Uterus (tissue), 2 donors: ENCODE measurements at regions not wholly inside any gene's neighbourhood (a gene's known extent, or its start where the extent isn't known, plus 50 kb on each side); places are given as distances from the start of the nearest gene placed in this dataset.

Source experiments
- POLR2A ChIP-seq, 2 donors: fragments of 450-650 bp; IDR thresholded peaks; one replicate each; pipeline ENCODE4 v1.6.1; 2016; ENCODE audit warnings: antibody characterized with exemption in 2 of 2, mild to moderate bottlenecking in 1 of 2, moderate library complexity in 1 of 2
- TF ChIP-seq, protein P1 (sequence below), 4 experiments: fragments of 200-600 bp in 2 of 4; fragments of 450-650 bp in 2 of 4; sonication (generic) in 2 of 4; IDR thresholded peaks; one replicate each; pipeline ENCODE4 v1.5.1; 2016 to 2019; ENCODE audit warnings: antibody characterized with exemption in 4 of 4, mild to moderate bottlenecking in 2 of 4, moderate library complexity in 1 of 4

DNA sequence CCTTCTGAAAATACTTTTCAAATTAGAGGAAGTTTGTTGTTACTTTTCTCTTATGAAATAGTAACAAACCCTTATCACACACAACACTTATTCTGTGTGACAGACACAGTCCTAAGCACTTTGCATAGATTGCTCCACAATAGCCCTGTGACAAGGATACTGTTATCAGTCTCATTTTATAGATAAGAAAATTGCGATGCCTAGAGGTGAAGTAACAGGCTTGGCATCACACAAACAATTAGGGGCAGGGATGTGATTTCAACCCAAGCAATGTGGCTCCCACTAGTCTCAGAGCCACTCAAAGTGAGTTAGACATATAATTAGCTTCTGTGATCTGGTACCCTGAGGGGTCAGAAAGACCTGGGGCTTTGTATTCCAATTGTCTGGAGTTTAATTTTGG lies 339.9 kb downstream of the FBXO8 start:
- TF ChIP-seq, protein P1, sequence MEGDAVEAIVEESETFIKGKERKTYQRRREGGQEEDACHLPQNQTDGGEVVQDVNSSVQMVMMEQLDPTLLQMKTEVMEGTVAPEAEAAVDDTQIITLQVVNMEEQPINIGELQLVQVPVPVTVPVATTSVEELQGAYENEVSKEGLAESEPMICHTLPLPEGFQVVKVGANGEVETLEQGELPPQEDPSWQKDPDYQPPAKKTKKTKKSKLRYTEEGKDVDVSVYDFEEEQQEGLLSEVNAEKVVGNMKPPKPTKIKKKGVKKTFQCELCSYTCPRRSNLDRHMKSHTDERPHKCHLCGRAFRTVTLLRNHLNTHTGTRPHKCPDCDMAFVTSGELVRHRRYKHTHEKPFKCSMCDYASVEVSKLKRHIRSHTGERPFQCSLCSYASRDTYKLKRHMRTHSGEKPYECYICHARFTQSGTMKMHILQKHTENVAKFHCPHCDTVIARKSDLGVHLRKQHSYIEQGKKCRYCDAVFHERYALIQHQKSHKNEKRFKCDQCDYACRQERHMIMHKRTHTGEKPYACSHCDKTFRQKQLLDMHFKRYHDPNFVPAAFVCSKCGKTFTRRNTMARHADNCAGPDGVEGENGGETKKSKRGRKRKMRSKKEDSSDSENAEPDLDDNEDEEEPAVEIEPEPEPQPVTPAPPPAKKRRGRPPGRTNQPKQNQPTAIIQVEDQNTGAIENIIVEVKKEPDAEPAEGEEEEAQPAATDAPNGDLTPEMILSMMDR (IDR thresholded peaks at IDR 0.05), result no peak
- TF ChIP-seq POLR2A (IDR thresholded peaks at IDR 0.05), result no peak
